HG02678 (cell line): ENCODE measurements at regions not wholly inside any gene's neighbourhood (a gene's known extent, or its start where the extent isn't known, plus 50 kb on each side); places are given as distances from the start of the nearest gene placed in this dataset.

Source experiments
- ATAC-seq: cut with Tn5 transposase; IDR thresholded peaks from one replicate; pipeline ENCODE4 v1.9.1; 2021; ENCODE audit warnings: mild to moderate bottlenecking, moderate library complexity; ENCODE audit not compliant: unreplicated experiment

- no peak for ATAC-seq
These were observed 265.1 kb upstream of the PRDM1 start for GRCh38 chr6:105821027-105821426.

- ATAC-seq = no peak
These were observed 266.4 kb upstream of the PRDM1 start for GRCh38 chr6:105819745-105820144.

GRCh38 chr6:105818505-105818904 is 267.6 kb upstream of the PRDM1 start:
- ATAC-seq = no peak

GRCh38 chr6:105817961-105818360 is 268.2 kb upstream of the PRDM1 start:
- ATAC-seq = no peak

GRCh38 chr6:105817370-105817769 is 268.8 kb upstream of the PRDM1 start:
- no peak for ATAC-seq

- ATAC-seq = no peak
These were observed 269.3 kb upstream of the PRDM1 start for GRCh38 chr6:105816847-105817246.

- no peak for ATAC-seq
These were observed 270.2 kb upstream of the PRDM1 start for GRCh38 chr6:105815661-105816555.

GRCh38 chr6:105814745-105815536 is 271.2 kb upstream of the PRDM1 start:
- no peak for ATAC-seq

GRCh38 chr6:105810922-105811482 is 275.1 kb upstream of the PRDM1 start:
- ATAC-seq = no peak

- peak; percentile 73 for ATAC-seq
These were observed 275.8 kb upstream of the PRDM1 start for GRCh38 chr6:105810105-105810921.

GRCh38 chr6:105808571-105808970 is 277.6 kb upstream of the PRDM1 start:
- ATAC-seq = no peak

- no peak for ATAC-seq
These were observed 278.2 kb upstream of the PRDM1 start for GRCh38 chr6:105807905-105808304.

- ATAC-seq = no peak
These were observed 279.6 kb upstream of the PRDM1 start for GRCh38 chr6:105806486-105806920.

- ATAC-seq = no peak
These were observed 280.6 kb upstream of the PRDM1 start for GRCh38 chr6:105805501-105806023.

GRCh38 chr6:105804424-105804823 is 281.7 kb upstream of the PRDM1 start:
- ATAC-seq = no peak

- no peak for ATAC-seq
These were observed 282.1 kb upstream of the PRDM1 start for GRCh38 chr6:105804000-105804399.

- no peak for ATAC-seq
These were observed 282.7 kb upstream of the PRDM1 start for GRCh38 chr6:105803442-105803841.

- no peak for ATAC-seq
These were observed 283.4 kb upstream of the PRDM1 start for GRCh38 chr6:105802703-105803102.

- ATAC-seq = no peak
These were observed 285.3 kb upstream of the PRDM1 start for GRCh38 chr6:105800871-105801270.

- no peak for ATAC-seq
These were observed 285.7 kb upstream of the PRDM1 start for GRCh38 chr6:105800398-105800797.
